ENCODE measurements at regions not wholly inside any gene's neighbourhood (a gene's known extent, or its start where the extent isn't known, plus 50 kb on each side); places are given as distances from the start of the nearest gene placed in this dataset.

GRCh38 chr1:195529881-195530280 lies 1078.4 kb downstream of the KCNT2 start:
- H3K9ac ChIP-seq (ENCODE audit: low read depth, low read length) = no peak overlapping the region
- no peaks in the 10 kb centered on the region for H3K4me1 ChIP-seq (ENCODE audit: insufficient read depth, low read length)
- H3K9me3 ChIP-seq (ENCODE audit: control insufficient read depth, insufficient read depth, low read length) = no peaks in the 10 kb centered on the region
- no peaks in the 10 kb centered on the region for H3K36me3 ChIP-seq (ENCODE audit: insufficient read depth, low read length)

- Histone ChIP-seq H3K9ac (ENCODE audit: low read depth, low read length) (no peak overlapping the region), H3K4me1 (ENCODE audit: insufficient read depth, low read length) (no peaks in the 10 kb centered on the region), H3K9me3 (ENCODE audit: control insufficient read depth, insufficient read depth, low read length) (no peaks in the 10 kb centered on the region), H3K36me3 (ENCODE audit: insufficient read depth, low read length) (no peaks in the 10 kb centered on the region)
Measured at GRCh38 chr1:195520757-195521156, 1087.5 kb downstream of the KCNT2 start.

GRCh38 chr1:195516036-195516435 lies 1092.2 kb downstream of the KCNT2 start:
- no peaks in the 10 kb centered on the region for H3K36me3 ChIP-seq (ENCODE audit: insufficient read depth, low read length)
- no peaks in the 10 kb centered on the region for H3K4me1 ChIP-seq (ENCODE audit: insufficient read depth, low read length)
- H3K9ac ChIP-seq (ENCODE audit: low read depth, low read length) = no peak overlapping the region
- H3K9me3 ChIP-seq (ENCODE audit: control insufficient read depth, insufficient read depth, low read length) = no peaks in the 10 kb centered on the region; the same call in 1 of the 2 replicates

- no peak overlapping the region for H3K9ac ChIP-seq (ENCODE audit: low read depth, low read length)
- no peaks in the 10 kb centered on the region for H3K4me1 ChIP-seq (ENCODE audit: insufficient read depth, low read length)
- H3K9me3 ChIP-seq (ENCODE audit: control insufficient read depth, insufficient read depth, low read length) = no peaks in the 10 kb centered on the region; the same call in 1 of the 2 replicates
- H3K36me3 ChIP-seq (ENCODE audit: insufficient read depth, low read length) = no peaks in the 10 kb centered on the region
Measured at GRCh38 chr1:195511501-195511900, 1096.7 kb downstream of the KCNT2 start.

GRCh38 chr1:195501118-195501517 lies 1107.1 kb downstream of the KCNT2 start:
- H3K9me3 ChIP-seq (ENCODE audit: control insufficient read depth, insufficient read depth, low read length) = no peaks in the 10 kb centered on the region
- H3K36me3 ChIP-seq (ENCODE audit: insufficient read depth, low read length) = no peaks in the 10 kb centered on the region

GRCh38 chr1:195495720-195496635 lies 1112.3 kb downstream of the KCNT2 start:
- Histone ChIP-seq H3K9ac (ENCODE audit: low read depth, low read length) (no peak overlapping the region), H3K4me1 (ENCODE audit: insufficient read depth, low read length) (no peaks in the 10 kb centered on the region), H3K36me3 (ENCODE audit: insufficient read depth, low read length) (no peaks in the 10 kb centered on the region), H3K9me3 (ENCODE audit: control insufficient read depth, insufficient read depth, low read length) (no peaks in the 10 kb centered on the region)

More at GRCh38 chr1:195501118-195501517, 1107.1 kb downstream of the KCNT2 start:
- no peak overlapping the region for H3K9ac ChIP-seq (ENCODE audit: low read depth, low read length)
- no peaks in the 10 kb centered on the region for H3K4me1 ChIP-seq (ENCODE audit: insufficient read depth, low read length)

- no peak overlapping the region for H3K9ac ChIP-seq (ENCODE audit: low read depth, low read length)
- H3K36me3 ChIP-seq (ENCODE audit: insufficient read depth, low read length) = no peaks in the 10 kb centered on the region
- no peaks in the 10 kb centered on the region for H3K9me3 ChIP-seq (ENCODE audit: control insufficient read depth, insufficient read depth, low read length)
- no peaks in the 10 kb centered on the region for H3K4me1 ChIP-seq (ENCODE audit: insufficient read depth, low read length)
Measured at GRCh38 chr1:195482137-195482536, 1126.1 kb downstream of the KCNT2 start.

- H3K36me3 ChIP-seq (ENCODE audit: insufficient read depth, low read length) = no peaks in the 10 kb centered on the region
- H3K4me1 ChIP-seq (ENCODE audit: insufficient read depth, low read length) = no peaks in the 10 kb centered on the region
- no peaks in the 10 kb centered on the region for H3K9me3 ChIP-seq (ENCODE audit: control insufficient read depth, insufficient read depth, low read length)
- H3K9ac ChIP-seq (ENCODE audit: low read depth, low read length) = no peak overlapping the region
Measured at GRCh38 chr1:195481293-195481692, 1126.9 kb downstream of the KCNT2 start.

GRCh38 chr1:195475568-195475967 lies 1132.7 kb downstream of the KCNT2 start:
- no peak overlapping the region for H3K9ac ChIP-seq (ENCODE audit: low read depth, low read length)
- no peaks in the 10 kb centered on the region for H3K4me1 ChIP-seq (ENCODE audit: insufficient read depth, low read length)
- no peaks in the 10 kb centered on the region for H3K36me3 ChIP-seq (ENCODE audit: insufficient read depth, low read length)
- H3K9me3 ChIP-seq (ENCODE audit: control insufficient read depth, insufficient read depth, low read length) = peaks cover 6% of the 10 kb centered on the region; the same call in 1 of the 2 replicates

GRCh38 chr1:195472291-195472690 lies 1135.9 kb downstream of the KCNT2 start:
- H3K9ac ChIP-seq (ENCODE audit: low read depth, low read length) = no peak overlapping the region
- no peaks in the 10 kb centered on the region for H3K36me3 ChIP-seq (ENCODE audit: insufficient read depth, low read length)
- H3K4me1 ChIP-seq (ENCODE audit: insufficient read depth, low read length) = no peaks in the 10 kb centered on the region
- peaks cover 6% of the 10 kb centered on the region; the same call in 1 of the 2 replicates for H3K9me3 ChIP-seq (ENCODE audit: control insufficient read depth, insufficient read depth, low read length)

GRCh38 chr1:195466639-195467038 lies 1141.6 kb downstream of the KCNT2 start:
- no peak overlapping the region for H3K9ac ChIP-seq (ENCODE audit: low read depth, low read length)
- no peaks in the 10 kb centered on the region for H3K9me3 ChIP-seq (ENCODE audit: control insufficient read depth, insufficient read depth, low read length)
- H3K4me1 ChIP-seq (ENCODE audit: insufficient read depth, low read length) = no peaks in the 10 kb centered on the region
- no peaks in the 10 kb centered on the region for H3K36me3 ChIP-seq (ENCODE audit: insufficient read depth, low read length)

- Histone ChIP-seq H3K9ac (ENCODE audit: low read depth, low read length) (no peak overlapping the region), H3K9me3 (ENCODE audit: control insufficient read depth, insufficient read depth, low read length) (no peaks in the 10 kb centered on the region), H3K4me1 (ENCODE audit: insufficient read depth, low read length) (no peaks in the 10 kb centered on the region), H3K36me3 (ENCODE audit: insufficient read depth, low read length) (no peaks in the 10 kb centered on the region)
Measured at GRCh38 chr1:195462646-195463045, 1145.6 kb downstream of the KCNT2 start.

GRCh38 chr1:195462152-195462551 lies 1146.1 kb downstream of the KCNT2 start:
- Histone ChIP-seq H3K4me1 (ENCODE audit: insufficient read depth, low read length) (no peaks in the 10 kb centered on the region), H3K9me3 (ENCODE audit: control insufficient read depth, insufficient read depth, low read length) (no peaks in the 10 kb centered on the region), H3K36me3 (ENCODE audit: insufficient read depth, low read length) (no peaks in the 10 kb centered on the region), H3K9ac (ENCODE audit: low read depth, low read length) (no peak overlapping the region)

- Histone ChIP-seq H3K36me3 (ENCODE audit: insufficient read depth, low read length) (no peaks in the 10 kb centered on the region), H3K4me1 (ENCODE audit: insufficient read depth, low read length) (no peaks in the 10 kb centered on the region), H3K9ac (ENCODE audit: low read depth, low read length) (no peak overlapping the region), H3K9me3 (ENCODE audit: control insufficient read depth, insufficient read depth, low read length) (no peaks in the 10 kb centered on the region)
Measured at GRCh38 chr1:195458365-195458764, 1149.9 kb downstream of the KCNT2 start.

- H3K36me3 ChIP-seq (ENCODE audit: insufficient read depth, low read length) = no peaks in the 10 kb centered on the region
- H3K9me3 ChIP-seq (ENCODE audit: control insufficient read depth, insufficient read depth, low read length) = no peaks in the 10 kb centered on the region
- no peak overlapping the region for H3K9ac ChIP-seq (ENCODE audit: low read depth, low read length)
- peaks cover 13% of the 10 kb centered on the region; the same call in 1 of the 2 replicates for H3K4me1 ChIP-seq (ENCODE audit: insufficient read depth, low read length)
Measured at GRCh38 chr1:195450794-195451193, 1157.4 kb downstream of the KCNT2 start.
